ENCODE measurements at regions not wholly inside any gene's neighbourhood (a gene's known extent, or its start where the extent isn't known, plus 50 kb on each side); places are given as distances from the start of the nearest gene placed in this dataset.

- TF ChIP-seq POLR2AphosphoS5 (IDR thresholded peaks at IDR 0.05; ENCODE audit: low read depth, low read length): no peak
- TF ChIP-seq, protein P1, sequence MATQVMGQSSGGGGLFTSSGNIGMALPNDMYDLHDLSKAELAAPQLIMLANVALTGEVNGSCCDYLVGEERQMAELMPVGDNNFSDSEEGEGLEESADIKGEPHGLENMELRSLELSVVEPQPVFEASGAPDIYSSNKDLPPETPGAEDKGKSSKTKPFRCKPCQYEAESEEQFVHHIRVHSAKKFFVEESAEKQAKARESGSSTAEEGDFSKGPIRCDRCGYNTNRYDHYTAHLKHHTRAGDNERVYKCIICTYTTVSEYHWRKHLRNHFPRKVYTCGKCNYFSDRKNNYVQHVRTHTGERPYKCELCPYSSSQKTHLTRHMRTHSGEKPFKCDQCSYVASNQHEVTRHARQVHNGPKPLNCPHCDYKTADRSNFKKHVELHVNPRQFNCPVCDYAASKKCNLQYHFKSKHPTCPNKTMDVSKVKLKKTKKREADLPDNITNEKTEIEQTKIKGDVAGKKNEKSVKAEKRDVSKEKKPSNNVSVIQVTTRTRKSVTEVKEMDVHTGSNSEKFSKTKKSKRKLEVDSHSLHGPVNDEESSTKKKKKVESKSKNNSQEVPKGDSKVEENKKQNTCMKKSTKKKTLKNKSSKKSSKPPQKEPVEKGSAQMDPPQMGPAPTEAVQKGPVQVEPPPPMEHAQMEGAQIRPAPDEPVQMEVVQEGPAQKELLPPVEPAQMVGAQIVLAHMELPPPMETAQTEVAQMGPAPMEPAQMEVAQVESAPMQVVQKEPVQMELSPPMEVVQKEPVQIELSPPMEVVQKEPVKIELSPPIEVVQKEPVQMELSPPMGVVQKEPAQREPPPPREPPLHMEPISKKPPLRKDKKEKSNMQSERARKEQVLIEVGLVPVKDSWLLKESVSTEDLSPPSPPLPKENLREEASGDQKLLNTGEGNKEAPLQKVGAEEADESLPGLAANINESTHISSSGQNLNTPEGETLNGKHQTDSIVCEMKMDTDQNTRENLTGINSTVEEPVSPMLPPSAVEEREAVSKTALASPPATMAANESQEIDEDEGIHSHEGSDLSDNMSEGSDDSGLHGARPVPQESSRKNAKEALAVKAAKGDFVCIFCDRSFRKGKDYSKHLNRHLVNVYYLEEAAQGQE (IDR thresholded peaks at IDR 0.05; ENCODE audit: insufficient read depth in 1 of 2, low read depth in 2 of 2, low read length in 2 of 2): no peak
- no peak for TF ChIP-seq SIN3A (IDR thresholded peaks at IDR 0.05; ENCODE audit: borderline replicate concordance, insufficient read depth, low read length)
- no peak for TF ChIP-seq TAF1 (IDR thresholded peaks at IDR 0.05; ENCODE audit: borderline replicate concordance, insufficient read depth, low read length)
- TF ChIP-seq FOXP2 (optimal IDR thresholded peaks at IDR 0.05; ENCODE audit: borderline replicate concordance, extremely low read depth, extremely low read length, insufficient read depth): no peak
These were observed 248.5 kb downstream of the RNF144A start for GRCh38 chr2:7165736-7166135.
